ENCODE measurements at regions not wholly inside any gene's neighbourhood (a gene's known extent, or its start where the extent isn't known, plus 50 kb on each side); places are given as distances from the start of the nearest gene placed in this dataset.
A peak's percentile ranks its signal among the peaks of the same experiment; 100 is the strongest.

- no peak for DNase-seq (ENCODE audit: low read depth)
Measured at GRCh38 chr2:209348433-209348832, 75.4 kb upstream of the MAP2 start.

- DNase-seq (ENCODE audit: low read depth) = no peak
Measured at GRCh38 chr2:209351636-209352035, 72.2 kb upstream of the MAP2 start.

GRCh38 chr2:209358992-209359391 lies 64.9 kb upstream of the MAP2 start:
- no peak for DNase-seq (ENCODE audit: low read depth)

GRCh38 chr2:209367075-209367747 lies 56.6 kb upstream of the MAP2 start:
- no peak for DNase-seq (ENCODE audit: low read depth)

GRCh38 chr2:209368406-209368805 lies 55.4 kb upstream of the MAP2 start:
- DNase-seq (ENCODE audit: low read depth) = no peak

- DNase-seq (ENCODE audit: low read depth) = peak; percentile 44
Measured at GRCh38 chr2:209368914-209369313, 54.9 kb upstream of the MAP2 start.

GRCh38 chr2:209369656-209370055 lies 54.2 kb upstream of the MAP2 start:
- DNase-seq (ENCODE audit: low read depth) = no peak

GRCh38 chr2:209371407-209371806 lies 52.4 kb upstream of the MAP2 start:
- DNase-seq (ENCODE audit: low read depth) = no peak
